GM18507 (cell line): ENCODE measurements at regions not wholly inside any gene's neighbourhood (a gene's known extent, or its start where the extent isn't known, plus 50 kb on each side); places are given as distances from the start of the nearest gene placed in this dataset.

Experiments
- DNase-seq: peaks from one replicate; pipeline ENCODE4 v3.0.0; 2011; ENCODE audit warnings: low read depth; ENCODE audit not compliant: insufficient read length; ENCODE audit errors: extremely low spot score
- FAIRE-seq: peaks from 2 replicates; lab custom pipeline; 2011; peaks lifted over from hg19 to GRCh38; lab: Jason Lieb, UNC

DNA sequence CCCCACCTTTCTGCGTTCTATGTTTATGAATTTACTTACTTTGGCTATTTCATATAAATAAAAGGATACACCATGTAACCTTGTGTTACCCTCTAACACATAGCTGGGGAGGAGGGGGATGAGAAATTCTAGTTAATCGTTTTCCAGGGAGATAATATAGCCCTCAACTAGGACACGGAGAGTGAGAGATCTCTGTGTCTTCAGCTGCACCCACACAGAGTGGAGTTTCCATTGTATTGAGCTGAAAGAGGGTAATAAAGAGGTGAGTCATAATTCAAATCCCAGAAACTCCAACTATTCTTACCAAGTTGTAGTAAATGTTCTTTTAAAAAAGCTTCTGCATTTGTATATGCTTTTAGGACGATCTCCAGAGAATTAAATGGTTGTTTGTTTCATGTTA lies 110.1 kb upstream of the SULT1C3 start:
- no peak for DNase-seq
- no peak for FAIRE-seq

DNA sequence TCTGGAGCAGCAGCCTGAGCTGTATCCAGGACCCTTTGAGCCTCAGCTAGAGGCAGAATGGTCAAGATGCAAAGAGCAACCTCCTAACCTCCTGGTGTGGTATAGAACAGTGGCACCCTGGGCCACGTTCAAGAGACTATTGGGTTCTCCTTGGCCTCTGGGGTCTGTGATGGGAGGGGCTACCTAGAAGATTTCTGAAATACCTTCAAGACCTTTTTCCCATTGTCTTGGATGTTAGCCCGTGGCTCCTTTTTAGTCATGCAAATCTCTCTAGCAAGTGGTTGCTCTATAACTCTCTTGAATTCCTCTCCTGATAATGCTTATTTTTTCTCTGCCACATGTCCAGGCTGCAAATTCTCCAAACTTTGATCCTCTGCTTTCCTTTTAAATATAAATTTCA lies 106.3 kb upstream of the SULT1C3 start:
- no peak for DNase-seq
- FAIRE-seq = no peak

DNA sequence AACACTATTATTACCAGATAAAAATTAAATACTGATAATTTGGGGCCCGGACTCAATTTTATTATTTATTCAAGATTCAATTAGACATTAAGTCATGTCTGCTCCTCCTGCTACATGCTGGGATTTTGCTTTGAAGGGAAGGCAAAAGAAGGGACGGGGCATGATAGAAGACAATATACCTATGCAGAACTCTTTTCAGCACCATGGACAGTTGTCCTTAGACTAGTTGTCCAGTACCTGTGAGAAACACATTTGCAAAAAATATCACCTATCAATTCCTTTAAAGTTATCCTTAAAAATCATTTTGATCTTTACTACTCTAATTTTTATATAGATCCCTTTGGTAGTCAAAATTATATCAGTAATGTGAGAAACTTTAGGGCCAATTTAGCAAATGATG lies 100.2 kb upstream of the SULT1C3 start:
- DNase-seq (no peak), FAIRE-seq (no peak)

DNA sequence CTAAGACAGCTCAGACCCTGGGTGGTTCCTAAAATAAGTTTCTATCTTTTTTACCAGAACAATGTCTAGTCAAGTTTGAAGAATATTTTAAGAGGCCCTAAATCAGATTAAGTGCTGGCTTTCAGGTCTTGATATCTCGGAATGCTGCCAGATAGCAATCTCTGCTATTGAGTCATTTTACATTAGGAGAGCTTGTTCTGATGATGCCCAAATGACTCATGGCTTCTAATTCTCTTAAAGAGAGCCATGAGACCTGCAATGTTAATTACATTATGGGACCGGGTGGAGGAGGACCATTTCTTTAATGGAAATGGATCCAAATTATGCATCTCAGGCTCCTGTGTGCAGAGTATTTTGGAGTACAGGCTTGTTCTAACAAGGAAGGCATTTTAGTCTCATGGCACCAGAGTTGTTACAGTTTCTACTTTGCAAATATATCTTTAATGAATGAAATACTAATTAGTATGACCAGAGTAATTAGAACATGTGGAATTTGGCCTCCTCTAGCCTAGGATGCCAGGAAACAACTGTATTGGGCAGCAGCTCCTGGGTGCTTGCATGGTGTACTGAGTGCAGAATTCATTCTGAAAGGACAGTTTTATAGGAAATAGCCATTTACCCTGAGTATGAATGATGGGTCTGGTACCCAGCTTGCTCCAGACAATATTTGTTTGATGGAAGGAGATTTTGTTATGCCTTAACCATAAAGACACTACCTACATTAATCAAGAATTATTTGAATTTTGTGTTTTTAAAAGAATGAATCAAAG lies 94.0 kb upstream of the SULT1C3 start:
- FAIRE-seq (no peak), DNase-seq (no peak)

DNA sequence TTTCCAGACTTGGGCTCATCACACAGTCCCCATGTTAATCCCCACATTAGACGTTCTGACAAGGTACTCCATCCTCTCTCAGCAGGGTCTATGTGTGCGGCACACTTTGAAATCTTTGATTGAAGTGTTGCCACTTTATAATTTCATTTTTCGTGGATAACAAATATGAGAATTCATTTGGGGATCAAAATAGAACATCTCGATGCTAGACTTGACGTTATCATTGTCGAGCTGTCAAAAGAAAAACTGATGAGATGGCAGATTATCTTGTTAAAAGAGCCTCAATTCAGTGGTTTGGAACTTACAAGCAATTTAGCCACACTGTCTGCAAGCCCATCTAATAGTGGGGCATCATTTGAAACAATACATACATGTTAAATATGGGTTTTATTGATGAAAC lies 91.2 kb upstream of the SULT1C3 start:
- FAIRE-seq (no peak), DNase-seq (no peak)

DNA sequence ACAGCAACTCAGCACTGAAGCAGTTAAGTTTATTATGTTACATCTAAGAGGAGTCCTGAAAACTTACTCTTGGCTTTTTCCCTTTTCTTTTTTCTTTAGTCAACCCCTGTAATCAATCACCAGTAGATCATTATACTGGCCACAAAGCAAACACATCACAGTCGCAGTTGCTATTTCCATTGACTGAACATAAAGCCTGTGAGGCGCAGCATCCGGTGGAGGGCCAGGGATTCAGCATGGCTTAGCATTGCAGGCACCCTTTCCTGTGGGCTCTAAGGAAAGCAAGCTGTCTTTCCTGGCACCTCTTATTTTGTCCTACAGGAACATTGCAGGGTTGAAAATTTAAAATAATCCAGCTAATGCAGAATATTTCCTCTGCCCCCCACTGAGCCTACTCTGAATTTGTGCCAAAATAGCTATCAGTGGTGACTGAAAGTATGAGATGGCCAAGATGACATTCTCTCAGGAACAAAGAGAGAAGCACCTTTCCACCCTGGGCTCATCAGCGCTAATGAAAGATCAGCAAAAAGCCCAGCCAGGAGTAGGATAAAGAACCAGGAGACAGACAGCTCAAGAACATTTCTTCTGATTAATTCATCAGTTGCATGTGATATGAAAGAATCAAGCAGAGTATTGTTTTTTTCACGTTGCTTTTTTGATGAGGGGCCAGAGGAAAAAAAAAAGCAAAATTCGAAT lies 85.3 kb upstream of the SULT1C3 start:
- no peak for DNase-seq
- no peak for FAIRE-seq

DNA sequence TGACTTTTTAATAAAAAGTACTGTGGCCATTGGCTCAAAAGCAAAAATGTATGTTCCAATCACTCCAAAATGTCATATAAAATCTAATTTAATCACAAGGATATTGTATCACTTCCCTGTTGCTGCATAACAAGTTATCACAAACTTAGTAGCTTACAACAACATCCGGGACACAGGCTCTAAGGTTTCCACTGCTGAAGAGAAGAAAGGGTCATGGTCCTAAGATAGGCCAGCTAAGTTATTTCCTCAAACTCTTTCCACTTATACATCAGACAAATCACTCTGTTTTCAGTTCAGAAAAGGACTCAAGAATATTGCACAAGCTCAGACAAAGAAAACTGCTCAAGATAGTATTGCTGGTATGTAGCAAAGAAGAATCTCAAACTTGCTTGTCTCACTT lies 78.5 kb upstream of the SULT1C3 start:
- DNase-seq (no peak), FAIRE-seq (no peak)

DNA sequence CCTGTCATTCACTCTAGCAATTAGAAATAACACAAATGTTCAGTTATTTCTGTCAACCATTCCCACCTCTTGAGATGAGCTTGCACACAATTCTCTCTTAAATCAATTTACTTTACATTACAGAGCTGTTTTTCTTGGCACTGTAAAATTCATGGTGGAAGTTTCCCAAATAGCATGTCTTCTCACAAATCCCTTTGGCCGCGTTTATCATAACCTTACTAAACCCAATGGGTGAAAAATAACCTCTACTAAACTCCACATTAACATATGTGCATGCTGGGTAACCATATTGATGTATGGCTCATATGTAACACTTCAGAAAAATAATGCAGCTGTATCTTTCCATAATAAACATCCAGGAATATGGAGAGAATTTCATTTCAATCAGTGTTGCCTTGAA lies 75.5 kb upstream of the SULT1C3 start:
- FAIRE-seq (no peak), DNase-seq (no peak)

DNA sequence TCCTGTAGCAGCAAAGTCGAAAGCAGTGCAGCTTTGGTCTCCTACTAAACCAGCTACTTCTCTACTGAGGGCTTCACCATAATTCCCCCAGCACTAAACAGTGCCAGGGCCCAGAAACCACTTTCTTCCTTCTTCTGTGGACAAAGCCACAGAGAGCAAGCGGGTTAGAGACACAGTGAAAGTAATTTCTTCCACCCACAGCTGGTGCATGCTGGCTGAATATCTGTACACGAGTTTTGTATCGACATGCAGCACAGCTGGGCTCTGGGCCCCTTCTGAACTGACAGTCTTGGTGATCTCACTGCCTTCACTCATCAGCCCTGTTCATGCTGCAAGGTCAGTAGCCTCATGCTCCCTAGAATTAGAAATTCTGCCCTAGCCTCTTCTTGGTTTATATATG lies 74.0 kb upstream of the SULT1C3 start:
- FAIRE-seq = no peak
- DNase-seq = no peak

DNA sequence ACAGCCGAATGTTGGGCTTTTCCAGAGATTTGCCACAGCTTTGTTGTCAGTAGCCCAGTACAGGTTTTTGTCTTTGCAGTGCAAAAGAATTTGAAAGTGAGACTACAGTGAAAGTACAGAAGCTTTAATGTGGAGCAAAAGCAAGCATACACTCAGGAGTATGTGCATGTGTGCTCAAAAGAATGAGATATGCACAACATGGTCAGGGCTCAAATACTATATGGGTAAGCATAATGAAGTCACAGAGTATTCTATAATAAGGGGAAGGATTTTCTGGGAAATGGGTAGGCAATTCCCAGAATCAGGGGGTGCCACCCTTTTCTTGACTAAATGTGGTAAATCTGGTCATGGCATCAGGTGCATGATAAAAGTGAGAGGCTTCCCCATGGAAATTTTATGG lies 72.1 kb upstream of the SULT1C3 start:
- FAIRE-seq (no peak), DNase-seq (no peak)

DNA sequence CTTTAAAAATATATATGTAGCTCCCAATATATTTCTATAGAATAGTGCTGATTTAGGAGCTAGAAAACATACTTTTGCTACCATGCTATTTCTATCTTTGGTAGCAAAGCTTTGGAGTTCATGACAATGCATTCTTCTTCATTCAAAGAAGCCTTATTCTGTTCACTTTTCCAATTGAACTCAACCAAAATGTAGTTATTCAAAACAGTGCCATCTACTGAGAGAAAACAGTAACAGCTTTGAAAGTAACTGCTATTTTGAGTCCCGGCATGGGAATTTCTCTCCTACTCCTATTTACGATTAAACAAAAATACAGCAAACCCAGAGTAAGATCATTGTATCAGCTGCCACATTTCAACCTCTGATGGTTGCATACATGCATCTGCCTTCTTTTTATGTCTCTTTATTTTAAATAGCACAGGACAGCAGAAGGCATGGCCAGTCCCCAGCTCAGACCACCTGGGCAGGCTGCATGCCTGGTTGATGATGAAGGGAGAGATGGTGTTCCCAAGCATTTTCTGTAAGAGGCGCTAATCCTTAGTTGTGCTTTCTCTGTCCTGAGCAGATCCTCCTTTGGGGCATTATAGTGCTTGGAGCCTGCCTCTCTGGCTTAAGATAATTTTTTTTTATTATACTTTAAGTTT lies 69.7 kb upstream of the SULT1C3 start:
- DNase-seq (no peak), FAIRE-seq (peak; percentile 12)

DNA sequence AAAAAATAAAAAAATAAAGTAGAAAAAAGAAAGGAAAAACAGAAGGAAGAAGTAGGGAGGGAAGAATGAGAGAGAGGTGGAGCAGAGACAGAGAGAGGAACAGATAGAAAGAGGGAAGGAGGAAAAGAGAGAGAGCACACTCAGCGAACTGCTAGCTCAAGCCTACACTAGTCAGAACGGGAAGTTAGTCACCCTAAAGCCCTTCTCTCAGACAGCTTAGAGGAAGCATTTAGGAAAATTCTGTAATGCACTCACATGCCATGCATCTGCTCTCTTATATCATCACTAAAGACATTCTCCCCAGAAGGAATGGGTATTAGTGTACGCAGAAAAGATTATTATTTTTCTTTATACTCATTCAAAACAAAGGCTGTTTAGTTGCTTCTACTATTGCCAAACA lies 68.1 kb upstream of the SULT1C3 start:
- no peak for FAIRE-seq
- DNase-seq = no peak

DNA sequence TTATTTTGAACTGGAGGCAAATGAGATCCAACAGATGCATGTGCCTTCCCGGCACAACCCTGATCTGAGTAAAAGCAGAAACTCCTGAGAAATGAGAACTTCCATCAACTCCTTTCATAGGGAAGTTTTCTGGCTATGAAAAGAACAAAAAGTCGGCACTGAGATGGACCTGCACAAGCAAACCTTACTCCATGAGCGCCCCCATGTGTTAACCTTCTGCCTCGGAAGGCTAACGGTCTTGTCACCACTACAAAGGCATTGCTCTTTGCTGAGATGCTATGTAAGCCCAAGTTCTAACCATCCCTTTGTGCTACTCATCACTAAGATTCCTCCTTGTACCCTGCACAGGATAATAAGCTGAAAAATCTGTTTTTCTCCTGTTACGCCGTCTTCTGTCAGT lies 57.3 kb upstream of the SULT1C3 start:
- DNase-seq (no peak), FAIRE-seq (no peak)

DNA sequence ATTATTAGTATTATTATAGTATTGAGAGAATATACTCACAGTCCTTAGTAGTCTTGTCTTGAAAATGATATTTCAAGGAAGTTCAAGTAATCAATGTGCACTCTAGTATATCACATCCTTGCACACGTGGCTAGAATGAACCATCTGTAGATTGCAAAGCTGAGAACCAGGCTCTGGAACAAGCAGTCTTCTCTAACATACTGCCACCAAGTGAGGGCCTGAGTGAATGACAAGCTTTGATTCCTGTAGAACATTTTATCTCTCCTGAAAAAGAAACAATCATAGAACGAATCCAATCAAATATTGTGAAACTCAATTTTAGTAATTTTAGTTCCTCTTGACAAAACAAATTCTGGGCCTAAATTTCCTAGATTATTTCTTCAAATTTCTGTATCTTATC lies 55.3 kb upstream of the SULT1C3 start:
- peak; percentile 76 for FAIRE-seq
- DNase-seq = no peak

DNA sequence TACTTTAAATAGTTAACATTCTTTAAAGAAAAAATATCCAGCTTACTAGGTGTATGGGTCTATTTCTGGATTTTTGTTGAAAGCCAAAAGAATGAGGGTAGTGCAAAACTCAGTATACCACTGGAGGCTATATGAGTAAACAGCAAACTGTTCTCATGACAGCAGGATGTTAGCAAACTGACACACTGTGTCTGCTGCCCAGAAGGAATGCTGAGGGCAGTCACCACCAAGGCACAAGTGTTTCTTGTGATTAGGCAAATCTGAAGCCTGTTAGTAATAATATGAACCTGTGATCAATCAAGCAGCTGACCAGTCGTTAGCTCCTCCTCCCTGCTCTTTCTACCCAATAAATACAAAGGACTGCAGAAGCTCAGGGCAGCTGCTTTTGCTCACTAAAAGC lies 50.5 kb upstream of the SULT1C3 start:
- DNase-seq (no peak), FAIRE-seq (no peak)
